Calu3 (cell line): ENCODE measurements at regions not wholly inside any gene's neighbourhood (a gene's known extent, or its start where the extent isn't known, plus 50 kb on each side); places are given as distances from the start of the nearest gene placed in this dataset.

Experiments
- BruUV-seq: library from RNA; stranded (reverse); fragments of 400-500 nt; replicated peaks from 2 replicates; lab custom pipeline; 2021; lab: Mats Ljungman, UMichigan
- CTCF ChIA-PET: fragments of 300-600 bp; sonication (Branson Sonifier 250); formaldehyde crosslinking; loops from one replicate; lab custom pipeline; 2022; ENCODE audit warnings: antibody characterized with exemption; lab: Charles Lee
- DNase-seq: peaks from one replicate; pipeline ENCODE4 v3.0.0; 2022
- H3K27ac Mint-ChIP-seq: one replicate; pipeline ENCODE4 v1.8.0; 2022; ENCODE audit warnings: mixed read lengths; ENCODE audit not compliant: unreplicated experiment
- H3K27me3 Mint-ChIP-seq: one replicate; pipeline ENCODE4 v1.8.0; 2022; ENCODE audit warnings: mixed read lengths; ENCODE audit not compliant: unreplicated experiment
- H3K36me3 Mint-ChIP-seq: one replicate; pipeline ENCODE4 v1.8.0; 2022; ENCODE audit warnings: mild to moderate bottlenecking, moderate library complexity, mixed read lengths; ENCODE audit not compliant: insufficient read depth, unreplicated experiment
- H3K4me1 Mint-ChIP-seq: one replicate; pipeline ENCODE4 v1.8.0; 2022; ENCODE audit warnings: mild to moderate bottlenecking, low read depth, mixed read lengths; ENCODE audit not compliant: unreplicated experiment
- H3K4me3 Mint-ChIP-seq: one replicate; pipeline ENCODE4 v1.8.0; 2022; ENCODE audit warnings: mild to moderate bottlenecking, low read depth, moderate library complexity, mixed read lengths; ENCODE audit not compliant: unreplicated experiment
- H3K9me3 Mint-ChIP-seq: one replicate; pipeline ENCODE4 v1.8.0; 2022; ENCODE audit warnings: low read depth, mixed read lengths; ENCODE audit not compliant: unreplicated experiment
- CTCF ChIP-seq: fragments of 200-600 bp; IDR thresholded peaks from one replicate; pipeline ENCODE4 v1.8.0; 2022; ENCODE audit warnings: antibody characterized with exemption; ENCODE audit not compliant: unreplicated experiment
- intact Hi-C: fragments of 100-400 bp; cut with micrococcal nuclease; formaldehyde crosslinking; loops from one replicate; pipeline ENCODE4 v1.10.0; 2022; ENCODE audit not compliant: unreplicated experiment

GRCh38 chr1:78420688-78421087, 70.1 kb upstream of the PTGFR start:
- no TSS peak for BruUV-seq
- no peak for TF ChIP-seq CTCF
- Mint-ChIP-seq H3K27ac (no peak overlapping the region), H3K36me3 (no peaks in the 10 kb centered on the region), H3K27me3 (no peaks in the 10 kb centered on the region), H3K4me1 (no peaks in the 10 kb centered on the region), H3K9me3 (no peaks in the 10 kb centered on the region), H3K4me3 (no peak overlapping the region)
- intact Hi-C loops: no loop called here
- DNase-seq: no peak
- CTCF ChIA-PET: no interaction called here

- BruUV-seq: no TSS peak
- Mint-ChIP-seq H3K4me1 (no peaks in the 10 kb centered on the region), H3K36me3 (no peaks in the 10 kb centered on the region), H3K27me3 (no peaks in the 10 kb centered on the region), H3K27ac (no peak overlapping the region), H3K4me3 (no peak overlapping the region), H3K9me3 (no peaks in the 10 kb centered on the region)
- no peak for TF ChIP-seq CTCF
- CTCF ChIA-PET: interaction anchor here (0.7 kb wide), 1 partner anchor 1405 kb away, joined by 3 read pairs; no protein-coding TSS in a partner anchor
- DNase-seq: no peak
- intact Hi-C loops: no loop called here
Measured at GRCh38 chr1:78424720-78425119, 66.1 kb upstream of the PTGFR start.

- no peak for DNase-seq
- no peaks in the 10 kb centered on the region for H3K27me3 Mint-ChIP-seq
- no peaks in the 10 kb centered on the region for H3K4me1 Mint-ChIP-seq
- no peak overlapping the region for H3K4me3 Mint-ChIP-seq
- intact Hi-C loops: no loop called here
- CTCF ChIA-PET: no interaction called here
- no TSS peak for BruUV-seq
- no peaks in the 10 kb centered on the region for H3K9me3 Mint-ChIP-seq
- H3K27ac Mint-ChIP-seq: no peak overlapping the region
- no peak for TF ChIP-seq CTCF
- H3K36me3 Mint-ChIP-seq: no peaks in the 10 kb centered on the region
Measured at GRCh38 chr1:78426408-78426807, 64.4 kb upstream of the PTGFR start.

- no peak for TF ChIP-seq CTCF
- H3K9me3 Mint-ChIP-seq: no peaks in the 10 kb centered on the region
- CTCF ChIA-PET: no interaction called here
- H3K4me3 Mint-ChIP-seq: no peak overlapping the region
- no peak for DNase-seq
- intact Hi-C loops: no loop called here
- no peak overlapping the region for H3K27ac Mint-ChIP-seq
- no peaks in the 10 kb centered on the region for H3K4me1 Mint-ChIP-seq
- no TSS peak for BruUV-seq
- H3K36me3 Mint-ChIP-seq: no peaks in the 10 kb centered on the region
- H3K27me3 Mint-ChIP-seq: no peaks in the 10 kb centered on the region
Measured at GRCh38 chr1:78427506-78427905, 63.3 kb upstream of the PTGFR start.

GRCh38 chr1:78432016-78432415, 58.8 kb upstream of the PTGFR start:
- Mint-ChIP-seq H3K9me3 (no peaks in the 10 kb centered on the region), H3K4me3 (no peak overlapping the region), H3K27ac (peak overlapping the region; percentile 7), H3K27me3 (no peaks in the 10 kb centered on the region), H3K36me3 (no peaks in the 10 kb centered on the region), H3K4me1 (no peaks in the 10 kb centered on the region)
- no peak for TF ChIP-seq CTCF
- intact Hi-C loops: no loop called here
- no TSS peak for BruUV-seq
- CTCF ChIA-PET: no interaction called here
- DNase-seq: no peak
